Pancreas (tissue), 10 donors: ENCODE measurements at regions not wholly inside any gene's neighbourhood (a gene's known extent, or its start where the extent isn't known, plus 50 kb on each side); places are given as distances from the start of the nearest gene placed in this dataset.

ENCODE experiments used
- ATAC-seq, 4 donors: fragments of 200-7000 bp; cut with Tn5 transposase; one replicate each; pipeline versions ENCODE4 v1.8.0 to v1.9.1; 2020; ENCODE audit warnings: mild to moderate bottlenecking in 4 of 4, moderate library complexity in 4 of 4
- DNase-seq, 6 donors: peaks; one replicate each; pipeline ENCODE4 v3.0.0-alpha.2; 2020
- FAIRE-seq: peaks from 2 replicates; lab custom pipeline; 2012; peaks lifted over from hg19 to GRCh38; lab: Jason Lieb, UNC
- H3K27ac ChIP-seq, 4 donors: fragments of 200-600 bp; sonication (generic); 1 replicate in 3 of 4; 2 replicates in 1 of 4; pipeline versions ENCODE4 v1.5.0 to v1.8.0; 2020
- H3K27me3 ChIP-seq, 4 donors: fragments of 200-600 bp; one replicate each; pipeline ENCODE4 v1.8.0; 2021
- H3K36me3 ChIP-seq, 3 donors: fragments of 200-600 bp; sonication (generic) in 1 of 3; one replicate each; pipeline versions ENCODE4 v1.5.0 to v1.8.0; 2020 to 2021
- H3K4me1 ChIP-seq, 3 donors: fragments of 200-600 bp; one replicate each; pipeline ENCODE4 v1.8.0; 2021
- H3K4me3 ChIP-seq, 4 donors: fragments of 200-600 bp; sonication (generic) in 2 of 4; one replicate each; pipeline versions ENCODE4 v1.5.0 to v1.8.0; 2020 to 2021
- H3K9me3 ChIP-seq, 4 donors: fragments of 200-600 bp; one replicate each; pipeline ENCODE4 v1.8.0; 2021
- CTCF ChIP-seq, 4 donors: fragments of 200-600 bp; sonication (generic) in 3 of 4; IDR thresholded peaks; one replicate each; pipeline versions ENCODE4 v1.5.0 to v1.8.0; 2021; ENCODE audit warnings: antibody characterized with exemption in 4 of 4
- WGBS, 2 donors: extraction: QIAGEN DNeasy Blood & Tissue Kit; methylation state at CpG; one replicate each; pipeline ENCODE4 v1.1.7; 2013; 5-methylcytosine and 5-hydroxymethylcytosine counted together
- intact Hi-C, 3 donors: fragments of 100-400 bp; cut with DNase I; formaldehyde crosslinking; loops; one replicate each; pipeline versions ENCODE4 v1.11.1 to v1.14.2; 2022
- donor health status: healthy with polysubstance abuse.
- donor health status: DM: no; HTN: no; CAD: no; lungs with moderate emphysema.
- donor health status: DM: no; HTN: no; CAD: no.
- donor health status: control.
- donor health status: control.
- donor health status: Bipolar disorder and iron deficiency.
- donor health status: DM: yes; HTN: yes; CAD: no.
- donor health status: DM: no; HTN: no; CAD: no.
- donor health status: DM: no; HTN: no; CAD: no.
- donor health status: DM: yes; HTN: yes; CAD: no.

GRCh38 chr18:22026362-22026761, 143.0 kb upstream of the GATA6 start:
- Histone ChIP-seq H3K36me3 (no peaks in the 10 kb centered on the region), H3K4me1 (peaks cover 4 to 42% (median 35%) of the 10 kb centered on the region in 3 donors), H3K4me3 (no peak overlapping the region), H3K9me3 (no peaks in the 10 kb centered on the region), H3K27ac (peak overlapping the region; percentile 0 to 77 (median 36)), H3K27me3 (no peaks in the 10 kb centered on the region)
- WGBS, 2 donors: 15 to 26% methylated on average over 9 of the region's 9 CpGs
- TF ChIP-seq CTCF (IDR thresholded peaks at IDR 0.05): no peak
- intact Hi-C loops: loop anchor here in 1 of 3 donors (10.0 kb wide), 1 partner anchor 138 kb away; the partner anchor contains the start of gene GATA6
- peak; percentile 72 to 92 (median 84) for DNase-seq
- ATAC-seq: peak; percentile 65 to 86 (median 73)
- no peak for FAIRE-seq

- intact Hi-C loops: loop anchor here in 1 of 3 donors (10.0 kb wide), 1 partner anchor 138 kb away; the partner anchor contains the start of gene GATA6
- H3K9me3 ChIP-seq: no peaks in the 10 kb centered on the region
- DNase-seq (peak in 1 of 6 donors; percentile 36), ATAC-seq (peak; percentile 20 to 31 (median 26)), FAIRE-seq (no peak)
- no peak for TF ChIP-seq CTCF (IDR thresholded peaks at IDR 0.05)
- H3K4me3 ChIP-seq: no peak overlapping the region
- peaks cover 4 to 36% (median 29%) of the 10 kb centered on the region in 3 donors for H3K4me1 ChIP-seq
- no peaks in the 10 kb centered on the region for H3K27me3 ChIP-seq
- H3K27ac ChIP-seq: peak overlapping the region; percentile 0 to 77 (median 36)
- 29 to 34% methylated on average over 6 of the region's 6 CpGs for WGBS, 2 donors
- no peaks in the 10 kb centered on the region for H3K36me3 ChIP-seq
Observed at GRCh38 chr18:22026889-22027288, 142.5 kb upstream of the GATA6 start.

- no peaks in the 10 kb centered on the region for H3K27me3 ChIP-seq
- no peak overlapping the region for H3K4me3 ChIP-seq
- FAIRE-seq (no peak), DNase-seq (no peak), ATAC-seq (no peak)
- H3K27ac ChIP-seq: peak overlapping the region in 1 of 4 donors; percentile 59
- WGBS, 2 donors: 57 to 64% methylated on average over 6 of the region's 6 CpGs
- H3K36me3 ChIP-seq: no peaks in the 10 kb centered on the region
- no peaks in the 10 kb centered on the region for H3K9me3 ChIP-seq
- TF ChIP-seq CTCF (IDR thresholded peaks at IDR 0.05): no peak
- intact Hi-C loops: no loop called here
- H3K4me1 ChIP-seq: peaks cover 11 to 13% (median 12%) of the 10 kb centered on the region in 3 donors
Observed at GRCh38 chr18:22031611-22032010, 137.8 kb upstream of the GATA6 start.

- no peak for TF ChIP-seq CTCF (IDR thresholded peaks at IDR 0.05)
- peak in 1 of 6 donors; percentile 38 for DNase-seq
- FAIRE-seq: no peak
- peak; percentile 76 to 94 (median 92) for ATAC-seq
- no peaks in the 10 kb centered on the region for H3K9me3 ChIP-seq
- H3K4me1 ChIP-seq: peaks cover 4 to 13% (median 10%) of the 10 kb centered on the region in 3 donors
- 37 to 43% methylated on average over 4 of the region's 4 CpGs for WGBS, 2 donors
- no peaks in the 10 kb centered on the region for H3K36me3 ChIP-seq
- H3K27ac ChIP-seq: peak overlapping the region in 2 of 4 donors; percentile 59 to 60
- intact Hi-C loops: no loop called here
- no peaks in the 10 kb centered on the region for H3K27me3 ChIP-seq
- H3K4me3 ChIP-seq: no peak overlapping the region
Observed at GRCh38 chr18:22032392-22032961, 136.9 kb upstream of the GATA6 start.

GRCh38 chr18:22033085-22033484, 136.3 kb upstream of the GATA6 start:
- ATAC-seq: no peak
- intact Hi-C loops: no loop called here

More at GRCh38 chr18:22033085-22033484, 136.3 kb upstream of the GATA6 start:
- Histone ChIP-seq H3K36me3 (no peaks in the 10 kb centered on the region), H3K27me3 (no peaks in the 10 kb centered on the region), H3K27ac (peak overlapping the region in 2 of 4 donors; percentile 59 to 60), H3K4me1 (peaks cover 4 to 13% (median 10%) of the 10 kb centered on the region in 3 donors), H3K4me3 (no peak overlapping the region), H3K9me3 (no peaks in the 10 kb centered on the region)
- WGBS, 2 donors: 88% methylated on average over 8 of the region's 8 CpGs
- DNase-seq: no peak
- no peak for TF ChIP-seq CTCF (IDR thresholded peaks at IDR 0.05)
- no peak for FAIRE-seq
